GM18870 (cell line): ENCODE measurements at regions not wholly inside any gene's neighbourhood (a gene's known extent, or its start where the extent isn't known, plus 50 kb on each side); places are given as distances from the start of the nearest gene placed in this dataset.

Experiments used
- ATAC-seq: cut with Tn5 transposase; IDR thresholded peaks from one replicate; pipeline ENCODE4 v1.9.1; 2021; ENCODE audit warnings: moderate library complexity; ENCODE audit not compliant: unreplicated experiment

DNA sequence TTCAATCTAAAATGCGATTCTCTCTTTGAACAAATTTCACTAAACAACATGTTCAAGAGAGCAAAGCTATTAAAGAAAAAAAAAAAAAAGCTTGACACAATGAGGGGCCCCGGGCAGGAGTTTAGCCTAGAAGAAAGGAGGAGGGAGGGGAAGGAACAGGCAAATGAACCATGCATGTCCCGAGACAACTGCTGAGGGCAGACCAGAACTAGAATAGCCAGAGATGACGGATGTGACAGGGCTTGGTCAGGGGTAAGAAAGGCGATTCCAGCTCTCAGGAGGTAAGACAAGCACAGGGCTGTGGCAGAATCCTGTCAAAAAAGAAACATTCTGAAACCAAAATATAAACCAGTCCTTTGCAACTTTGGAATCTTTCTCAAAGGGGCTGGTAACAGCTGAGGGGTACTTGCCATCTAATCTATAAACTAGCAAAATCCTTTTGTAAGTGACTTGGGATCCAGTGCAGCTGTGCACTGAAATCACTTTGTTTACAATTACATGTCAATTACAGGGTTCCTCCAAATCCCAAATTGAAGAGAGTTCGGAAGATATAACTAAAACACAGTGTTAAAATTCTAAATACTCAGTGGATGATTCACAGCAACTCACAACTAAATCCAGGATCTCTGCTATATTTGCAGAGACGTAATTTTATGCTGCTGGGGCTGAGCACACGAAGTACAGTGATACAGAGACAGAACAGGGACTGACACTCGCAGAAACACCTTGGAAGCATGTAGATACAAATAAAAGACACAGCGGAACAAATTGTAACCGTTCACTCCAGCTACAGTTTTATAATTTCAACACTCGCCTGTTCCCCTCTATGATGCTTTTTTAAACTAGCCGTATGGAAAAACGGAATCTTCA is 567.4 kb upstream of the ZFHX3 start:
- ATAC-seq = no peak

DNA sequence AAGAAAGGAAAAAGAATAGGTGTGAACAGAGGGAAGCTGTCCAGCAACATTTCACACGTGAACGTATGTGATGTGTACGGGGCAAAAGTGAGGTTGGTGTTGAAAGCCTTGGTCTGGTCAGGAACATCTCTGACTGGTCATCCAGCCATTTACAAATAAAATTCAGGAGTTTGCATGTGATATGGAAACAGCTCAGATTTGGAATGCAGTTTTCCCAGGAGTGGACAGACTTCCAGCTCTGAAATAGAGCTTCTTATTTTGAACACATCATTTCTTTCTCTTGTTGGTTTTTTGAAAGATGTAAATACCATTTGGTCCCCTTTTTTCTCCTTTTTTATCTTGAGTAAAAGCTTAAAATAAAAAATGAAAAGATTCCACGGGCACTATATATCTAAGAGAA is 566.2 kb upstream of the ZFHX3 start:
- ATAC-seq = no peak

DNA sequence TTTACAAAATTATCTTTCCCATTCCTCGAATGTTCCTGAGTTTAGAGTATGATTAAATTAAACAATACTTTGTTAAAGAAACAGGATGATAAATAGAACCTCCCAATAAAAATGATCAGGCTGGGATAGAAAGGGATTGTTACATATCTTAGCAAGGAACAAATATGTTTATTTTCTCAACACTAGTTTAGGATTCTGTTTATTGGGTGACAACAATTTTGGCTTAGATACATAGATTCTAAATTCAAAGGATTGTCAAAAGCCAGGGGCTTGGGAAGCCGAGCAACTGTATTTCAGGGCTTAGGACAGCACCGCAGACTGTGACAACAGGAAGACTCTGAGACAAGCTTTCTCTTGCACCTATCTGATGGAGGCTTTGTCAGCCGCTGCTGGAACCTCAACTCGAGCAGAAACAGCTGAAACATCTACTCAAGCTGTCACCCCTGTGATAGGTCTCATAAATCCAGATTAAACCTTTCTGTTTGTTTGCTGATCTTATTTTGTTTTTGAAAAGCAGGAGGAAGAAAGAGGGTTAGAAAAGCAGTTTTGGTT is 562.8 kb upstream of the ZFHX3 start:
- ATAC-seq = no peak

DNA sequence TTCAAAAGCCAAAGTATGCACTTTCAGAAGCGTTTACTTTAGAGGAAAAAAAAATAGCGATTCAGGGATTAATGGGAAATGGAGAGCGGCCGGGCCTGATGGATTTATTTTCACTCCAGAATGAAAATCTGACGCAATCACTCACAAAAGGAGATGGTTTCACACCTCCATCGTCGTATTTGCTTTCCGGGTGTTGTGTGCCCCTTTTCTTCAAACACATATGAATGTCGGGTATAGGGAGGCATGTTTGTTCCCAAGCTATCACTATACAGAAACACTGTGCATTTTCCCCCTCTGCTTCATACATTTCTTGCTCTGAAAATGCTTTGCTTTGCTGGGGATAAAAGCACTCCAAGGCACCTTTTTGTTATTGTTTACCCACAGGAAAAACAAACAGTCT is 562.2 kb upstream of the ZFHX3 start:
- ATAC-seq = no peak

DNA sequence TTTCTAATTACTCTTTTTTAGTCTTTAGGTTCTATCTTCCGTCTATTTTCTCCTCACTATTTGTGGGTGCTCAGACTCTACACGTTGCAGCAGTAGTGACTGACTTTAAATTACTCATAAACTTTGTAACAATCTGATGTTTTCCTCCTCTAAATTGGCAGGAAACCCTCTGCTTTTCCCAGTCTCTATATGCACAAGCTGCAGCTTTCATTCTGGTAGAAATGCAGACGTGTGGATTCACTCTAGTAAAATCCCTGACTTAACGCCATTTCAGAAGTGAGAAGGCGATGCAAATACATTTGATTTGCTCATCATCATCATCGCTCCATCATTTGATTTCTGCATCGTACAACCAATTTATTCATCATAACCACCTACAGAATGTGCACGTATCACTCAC is 561.0 kb upstream of the ZFHX3 start:
- ATAC-seq = no peak

DNA sequence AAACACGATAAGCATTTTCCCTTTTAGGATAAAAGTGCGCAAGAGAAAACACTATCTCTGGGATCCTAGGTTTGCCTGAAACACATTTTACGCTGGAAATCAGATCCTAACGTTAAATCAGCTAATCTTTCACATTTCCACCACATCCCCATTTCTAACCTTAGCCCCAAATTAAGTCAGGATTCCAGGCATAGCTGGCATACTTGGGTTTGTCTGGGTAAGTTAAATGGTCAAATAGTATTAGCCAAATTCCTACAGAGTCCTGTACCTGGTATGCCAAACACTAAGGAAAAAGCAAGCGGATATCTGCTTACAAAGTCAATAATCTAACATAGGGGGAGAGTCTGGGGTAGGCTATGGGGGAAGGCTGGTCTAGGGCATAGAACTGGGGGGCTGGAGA is 557.4 kb upstream of the ZFHX3 start:
- no peak for ATAC-seq

DNA sequence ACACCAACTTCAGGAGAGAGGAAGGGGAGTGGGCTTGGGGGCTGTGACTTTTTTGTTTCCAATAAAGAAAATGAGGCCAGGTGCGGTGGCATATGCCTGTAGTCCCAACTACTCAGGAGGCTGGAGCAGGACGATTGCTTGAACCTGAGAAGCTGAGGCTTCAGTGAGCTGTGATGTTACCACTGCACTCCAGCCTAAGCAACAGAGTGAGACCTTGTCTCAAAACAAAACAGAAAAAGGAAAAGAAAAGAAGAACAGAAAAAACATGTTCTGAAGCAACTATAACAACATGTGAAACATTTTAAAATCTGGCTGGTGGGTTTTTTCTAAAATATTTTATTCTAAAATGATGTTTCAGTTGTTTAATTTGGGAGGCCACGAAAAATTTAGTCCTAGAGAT is 554.0 kb upstream of the ZFHX3 start:
- ATAC-seq = no peak

DNA sequence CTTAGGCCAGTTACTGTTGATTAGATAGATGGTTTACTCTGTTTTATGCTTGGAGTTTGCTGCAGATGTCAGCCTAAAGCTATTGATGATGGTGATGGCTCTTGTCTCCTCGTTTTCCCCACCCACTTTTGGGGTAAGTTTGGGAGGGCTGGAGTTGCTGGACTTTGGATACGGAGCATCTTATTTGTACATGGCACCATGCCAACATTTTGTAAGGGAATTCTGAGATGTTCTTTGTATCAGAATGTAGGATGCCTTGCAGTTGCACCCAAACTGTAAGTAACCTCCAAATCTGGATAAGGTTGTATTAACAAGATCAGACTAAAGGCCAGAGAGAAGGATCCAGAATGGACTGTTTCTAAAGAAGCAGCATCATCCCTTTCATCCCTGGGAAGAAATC is 551.9 kb upstream of the ZFHX3 start:
- no peak for ATAC-seq

DNA sequence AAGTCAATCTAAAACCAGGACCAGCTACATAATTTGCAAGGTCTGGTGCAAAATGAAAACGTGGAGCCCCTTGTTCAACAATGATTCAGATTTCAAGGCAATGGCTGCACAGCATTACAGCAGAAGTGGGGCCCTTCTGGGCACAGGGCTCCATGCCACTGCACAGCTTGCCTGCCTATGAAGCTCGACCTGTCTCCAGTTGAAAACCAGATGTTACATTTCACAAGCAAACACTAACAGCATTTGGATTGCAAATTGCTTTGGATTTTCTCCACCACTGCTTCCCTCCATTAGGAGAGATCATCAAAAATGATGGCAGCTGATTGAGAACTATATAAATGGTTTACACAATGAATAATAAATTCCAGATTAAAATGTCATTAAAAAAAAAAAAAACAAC is 551.4 kb upstream of the ZFHX3 start:
- ATAC-seq = no peak

DNA sequence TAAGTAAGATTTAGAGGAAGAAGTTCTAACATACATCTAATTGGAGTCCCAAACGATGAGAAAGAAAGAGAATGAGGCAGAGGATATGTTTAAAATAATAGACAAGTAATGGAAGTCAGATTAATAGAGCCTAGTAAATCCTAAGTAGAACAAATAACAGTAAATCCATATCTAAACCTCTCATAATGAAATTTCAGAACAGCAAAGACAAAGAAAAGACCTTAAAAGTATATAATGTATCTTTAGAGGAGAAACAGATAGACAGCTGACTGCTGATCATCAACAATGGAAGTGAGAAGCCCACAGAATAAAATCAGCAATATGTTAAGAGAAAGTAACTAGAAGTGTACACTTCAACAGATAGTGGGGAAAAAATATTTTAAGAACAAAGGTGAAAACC is 536.2 kb upstream of the ZFHX3 start:
- no peak for ATAC-seq

DNA sequence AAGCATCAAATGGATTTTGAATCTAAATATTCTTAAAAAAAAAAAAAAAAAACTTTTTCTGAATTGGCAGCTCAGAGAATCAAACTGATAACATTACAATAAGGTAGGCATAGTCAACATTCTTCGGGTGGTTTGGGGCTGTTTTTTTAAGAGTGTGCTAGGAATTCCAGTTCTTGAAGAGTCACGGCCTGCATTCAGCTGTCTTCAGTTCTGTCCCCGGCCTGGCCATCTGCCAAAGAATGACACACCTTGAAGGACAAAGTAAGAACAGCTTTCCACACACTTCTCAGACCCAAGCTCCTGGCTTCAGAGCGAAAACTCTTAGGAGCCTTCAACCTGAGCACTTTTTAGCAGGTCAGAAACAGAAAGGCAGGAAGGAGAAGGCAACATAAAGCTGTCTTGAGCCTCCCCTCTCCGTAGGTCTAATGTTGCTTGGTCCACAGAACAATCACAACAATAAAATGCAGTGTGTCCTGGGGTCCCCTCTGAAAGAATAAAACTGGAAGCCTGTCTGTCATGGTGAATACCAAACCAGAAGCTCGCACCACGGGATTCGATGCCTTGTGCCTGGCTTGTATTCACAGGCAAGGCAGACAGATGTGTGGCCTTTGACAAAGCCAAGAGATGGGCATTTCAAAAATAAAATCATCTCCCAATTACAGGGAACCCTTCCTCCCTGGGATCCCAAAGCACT is 524.4 kb upstream of the ZFHX3 start:
- ATAC-seq = no peak

DNA sequence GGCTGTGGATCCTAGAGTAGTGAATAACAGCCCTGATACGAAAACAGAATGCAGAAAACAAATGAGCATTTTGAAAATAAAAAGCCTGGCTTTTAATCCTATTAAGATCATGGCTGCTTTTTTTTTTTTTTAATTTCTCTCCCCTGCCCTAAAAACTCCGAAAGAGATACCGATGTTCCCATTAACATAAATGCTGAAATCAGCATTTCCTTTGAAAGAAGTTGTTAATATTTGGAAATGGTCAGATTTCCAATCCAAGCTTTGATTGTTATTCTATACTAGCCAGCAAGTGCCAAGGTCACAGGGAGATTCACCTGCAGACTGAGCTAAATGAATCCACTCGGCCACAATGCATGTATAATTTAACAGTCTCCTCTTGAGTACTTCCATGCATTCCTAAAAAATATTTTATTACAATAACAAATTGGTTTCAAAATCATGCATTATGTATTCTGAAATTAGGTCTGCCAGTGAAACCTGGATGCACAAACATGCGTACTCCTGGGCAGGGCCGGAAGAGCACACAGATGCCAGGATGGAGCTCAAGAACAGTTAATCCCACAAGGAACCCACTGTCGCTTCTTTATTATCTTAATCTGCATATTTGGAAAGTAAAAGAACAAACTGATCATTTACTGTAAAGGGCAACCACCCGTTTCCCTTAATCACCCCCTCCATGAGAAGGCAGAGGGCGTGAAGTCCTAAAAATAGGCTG is 521.5 kb upstream of the ZFHX3 start:
- no peak for ATAC-seq

DNA sequence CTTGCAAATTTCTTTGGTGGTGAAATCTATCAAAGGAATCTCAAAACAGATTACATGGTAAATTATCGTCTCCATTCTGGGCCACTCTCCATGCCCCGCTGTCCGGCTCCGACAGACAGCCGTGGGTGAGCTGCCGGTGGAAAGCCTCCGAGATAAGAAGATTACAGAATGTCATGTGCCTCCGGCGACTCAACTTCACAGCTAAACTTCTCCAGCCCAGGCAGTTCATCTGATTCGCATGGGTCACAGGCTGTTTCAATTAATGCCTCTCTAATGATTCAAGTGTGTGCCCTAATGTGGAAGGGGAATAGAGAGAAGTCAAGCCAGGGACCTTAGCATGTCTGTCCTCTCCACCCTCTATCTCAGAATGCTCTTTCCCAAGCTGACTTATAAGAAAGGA is 520.8 kb upstream of the ZFHX3 start:
- ATAC-seq = no peak

DNA sequence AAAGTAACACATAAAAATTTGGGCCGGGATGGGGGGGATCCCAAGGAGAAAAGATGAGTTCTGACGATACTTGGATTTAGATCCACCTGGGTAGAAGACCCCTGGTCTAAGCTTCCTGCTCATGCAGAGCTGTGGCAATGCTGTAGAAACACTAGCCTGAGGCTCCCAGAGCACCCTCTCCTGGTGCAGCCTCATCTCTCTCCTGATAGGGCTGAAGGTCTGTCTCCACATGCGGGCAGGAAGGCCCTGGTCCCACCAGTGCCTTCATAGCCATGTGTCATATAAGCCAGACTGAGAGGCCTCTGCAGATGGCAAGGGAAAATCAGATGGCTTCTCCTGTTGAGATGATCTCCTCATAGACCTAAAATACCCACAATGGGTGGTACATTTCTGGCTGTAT is 518.0 kb upstream of the ZFHX3 start:
- no peak for ATAC-seq

DNA sequence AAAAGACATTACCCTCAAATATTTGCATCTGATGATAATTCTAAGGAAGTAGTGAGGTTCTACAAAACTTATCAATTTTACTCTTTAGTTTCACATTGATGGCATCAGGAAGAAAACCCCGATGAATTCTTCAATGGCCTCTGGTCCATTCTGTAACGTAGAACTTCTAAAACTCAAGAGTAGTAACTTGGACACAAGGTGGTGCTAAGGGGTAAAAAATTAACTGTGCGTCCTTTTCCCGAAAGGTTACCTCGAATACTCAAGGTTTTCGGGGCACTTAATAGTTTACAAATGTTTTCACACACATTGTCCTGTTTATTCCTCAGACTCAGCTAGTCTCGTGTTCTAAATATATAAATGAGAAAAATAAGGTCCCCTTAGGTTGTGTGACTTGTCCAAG is 517.3 kb upstream of the ZFHX3 start:
- ATAC-seq = no peak

DNA sequence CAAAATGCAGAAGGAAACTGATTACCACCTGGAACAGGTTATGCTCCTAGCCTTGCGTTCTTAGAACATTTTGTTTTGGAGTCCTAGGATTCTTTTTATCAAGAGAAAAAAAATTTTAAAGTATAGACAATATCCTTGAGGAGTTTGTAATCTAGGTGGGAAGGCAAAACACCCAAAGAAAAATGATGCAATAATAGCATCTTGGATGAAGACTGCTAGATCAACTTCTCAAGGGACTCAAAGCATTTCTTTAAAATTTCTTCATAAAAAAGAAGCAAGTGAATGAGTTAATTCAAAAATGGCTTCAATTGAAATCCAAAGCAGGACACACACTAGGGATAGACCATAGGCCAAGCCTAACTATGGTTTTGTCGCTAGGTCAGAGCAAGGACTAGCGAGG is 515.8 kb upstream of the ZFHX3 start:
- no peak for ATAC-seq

DNA sequence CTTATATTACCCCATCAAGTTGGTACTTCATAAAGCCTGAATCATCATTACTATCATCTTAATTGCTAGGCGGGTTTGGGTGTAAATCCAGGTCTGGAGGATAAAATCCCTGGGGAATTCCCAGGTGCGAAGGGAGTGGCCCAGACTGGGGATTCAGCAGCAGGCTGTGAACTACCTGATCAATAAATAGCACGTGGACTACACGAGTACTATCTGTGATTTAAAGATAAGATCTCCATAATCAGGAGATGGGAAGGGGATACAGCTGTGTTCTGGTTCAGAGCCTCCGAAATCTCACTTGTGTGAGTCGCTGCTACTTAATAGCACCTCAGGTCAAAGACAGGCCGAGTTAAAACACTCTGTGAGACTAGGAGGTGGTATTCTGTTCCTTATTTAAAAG is 512.6 kb upstream of the ZFHX3 start:
- ATAC-seq = no peak

DNA sequence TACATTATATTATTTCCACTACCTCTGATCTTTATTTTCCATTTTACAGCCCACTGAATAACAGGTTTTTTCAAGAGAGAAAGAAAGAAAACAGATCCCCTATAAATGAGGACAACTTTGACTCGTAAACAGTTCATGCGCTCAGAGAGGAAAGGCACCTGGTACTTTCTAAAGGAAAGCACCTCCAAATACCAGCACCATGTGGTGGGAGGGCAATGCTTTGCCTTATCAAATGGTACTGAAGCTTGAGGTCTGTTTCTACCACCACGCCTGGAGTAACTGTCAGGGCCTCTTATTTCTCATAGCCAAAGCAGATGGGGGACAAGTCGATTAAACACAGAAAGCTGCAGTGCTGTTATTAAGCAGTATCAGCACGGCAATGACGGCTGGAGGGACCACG is 510.3 kb upstream of the ZFHX3 start:
- ATAC-seq = no peak

DNA sequence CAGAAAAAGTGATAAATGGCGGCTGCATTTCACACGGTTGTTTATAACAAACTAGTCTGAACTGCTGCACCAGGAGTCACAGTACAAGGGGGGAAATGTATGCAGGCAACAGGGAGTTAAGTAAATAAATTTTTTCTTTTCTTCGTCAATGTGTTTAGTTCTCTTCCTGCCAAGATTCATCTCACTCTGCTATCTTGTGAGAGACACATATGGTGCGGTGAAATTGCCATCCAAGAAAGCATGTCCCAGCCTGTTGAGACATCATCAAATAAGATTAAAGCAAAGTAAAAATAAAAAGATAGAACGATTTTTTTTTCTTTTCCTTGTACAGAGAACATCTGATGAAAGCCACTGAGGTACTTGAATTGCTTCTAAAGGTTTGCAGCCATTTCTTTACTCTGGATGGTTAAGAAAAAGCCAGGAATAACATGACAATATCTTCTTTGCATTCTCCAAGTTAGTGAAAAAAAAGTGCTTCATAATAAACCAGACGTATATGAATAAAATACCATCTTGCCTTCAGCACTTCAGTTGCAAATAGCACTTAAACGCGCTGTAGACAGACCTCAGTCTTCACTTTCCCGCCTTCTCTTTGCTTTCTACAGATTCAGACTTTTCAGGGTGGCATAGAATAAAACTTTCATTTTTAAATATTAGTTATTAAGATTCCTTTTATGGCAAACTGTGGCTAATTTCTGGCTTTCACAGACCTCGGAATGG is 506.2 kb upstream of the ZFHX3 start:
- no peak for ATAC-seq

DNA sequence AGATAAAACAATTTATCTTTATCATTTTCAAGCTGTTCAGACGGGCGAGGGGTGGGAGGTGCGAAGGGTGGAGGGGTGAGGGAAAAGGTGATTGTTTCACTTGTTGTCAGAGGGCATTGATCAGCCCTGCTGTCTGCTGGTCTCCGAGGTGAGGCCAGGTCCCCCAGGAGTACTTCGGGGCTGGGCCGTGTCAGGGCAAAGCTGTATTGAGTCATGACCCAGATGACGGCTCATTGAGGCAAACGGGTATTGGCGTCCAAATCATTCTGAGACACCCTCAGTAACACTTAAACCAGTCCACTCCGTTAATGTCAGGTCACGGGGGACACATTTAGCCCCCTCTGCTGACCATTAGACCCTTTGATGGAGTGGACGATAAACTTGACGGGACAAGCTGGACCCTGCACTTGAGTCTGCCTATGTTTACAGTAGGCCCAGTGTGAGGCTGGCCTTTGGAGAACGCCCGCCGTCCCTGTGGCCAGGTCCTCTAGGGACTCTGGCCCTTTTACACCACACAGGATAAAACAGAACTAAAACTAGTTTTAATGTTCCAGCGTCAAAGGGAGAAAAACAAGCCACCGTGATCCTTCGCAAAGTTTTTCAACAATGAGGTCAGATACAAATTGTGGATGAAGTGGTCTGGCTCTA is 502.2 kb upstream of the ZFHX3 start:
- ATAC-seq = no peak
